Fibroblast of pulmonary artery (primary cell): ENCODE measurements at regions not wholly inside any gene's neighbourhood (a gene's known extent, or its start where the extent isn't known, plus 50 kb on each side); places are given as distances from the start of the nearest gene placed in this dataset.
"Not testable (repeated sequence)": the region's sequence is repeated elsewhere in the genome, so short reads cannot be mapped to it uniquely, and the experiment has no call there.

ENCODE experiments used
- DNase-seq: peaks from one replicate; pipeline ENCODE4 v3.0.0-alpha.2; 2010; ENCODE audit warnings: low read depth
- H3K4me3 ChIP-seq: replicated peaks from 2 replicates; pipeline ENCODE4 v1.5.1; 2011; ENCODE audit warnings: low read depth, mild to moderate bottlenecking, control low read depth, low read length, moderate library complexity
- CTCF ChIP-seq: IDR thresholded peaks from 2 replicates; pipeline ENCODE4 v1.5.1; 2011; ENCODE audit warnings: mild to moderate bottlenecking, control low read depth, low read length, inconsistent platforms; ENCODE audit errors: missing control alignments

DNA sequence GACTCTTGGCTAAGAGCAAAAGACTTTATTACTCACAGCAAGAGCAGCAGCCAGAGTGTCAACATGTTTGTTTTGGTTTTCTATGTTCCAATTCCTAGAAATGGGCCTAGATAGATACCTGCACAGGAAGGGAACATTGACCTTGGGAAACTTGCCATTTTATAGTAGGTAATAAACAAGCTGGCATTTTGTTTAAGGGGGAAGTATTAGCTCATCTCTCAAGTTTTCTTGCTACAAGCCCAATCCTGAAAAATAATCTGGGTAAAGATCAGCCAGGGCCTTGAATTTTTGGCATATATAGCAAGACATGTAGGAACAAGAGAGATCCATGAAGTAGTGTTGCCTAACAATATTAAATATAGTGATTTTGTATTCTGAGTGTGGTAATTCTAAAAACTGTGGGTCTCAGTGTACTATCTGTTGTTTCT is 51.4 kb upstream of the RGL1 start:
- H3K4me3 ChIP-seq: no peak overlapping the region
- no peak for TF ChIP-seq CTCF
- DNase-seq: peak; percentile 35

DNA sequence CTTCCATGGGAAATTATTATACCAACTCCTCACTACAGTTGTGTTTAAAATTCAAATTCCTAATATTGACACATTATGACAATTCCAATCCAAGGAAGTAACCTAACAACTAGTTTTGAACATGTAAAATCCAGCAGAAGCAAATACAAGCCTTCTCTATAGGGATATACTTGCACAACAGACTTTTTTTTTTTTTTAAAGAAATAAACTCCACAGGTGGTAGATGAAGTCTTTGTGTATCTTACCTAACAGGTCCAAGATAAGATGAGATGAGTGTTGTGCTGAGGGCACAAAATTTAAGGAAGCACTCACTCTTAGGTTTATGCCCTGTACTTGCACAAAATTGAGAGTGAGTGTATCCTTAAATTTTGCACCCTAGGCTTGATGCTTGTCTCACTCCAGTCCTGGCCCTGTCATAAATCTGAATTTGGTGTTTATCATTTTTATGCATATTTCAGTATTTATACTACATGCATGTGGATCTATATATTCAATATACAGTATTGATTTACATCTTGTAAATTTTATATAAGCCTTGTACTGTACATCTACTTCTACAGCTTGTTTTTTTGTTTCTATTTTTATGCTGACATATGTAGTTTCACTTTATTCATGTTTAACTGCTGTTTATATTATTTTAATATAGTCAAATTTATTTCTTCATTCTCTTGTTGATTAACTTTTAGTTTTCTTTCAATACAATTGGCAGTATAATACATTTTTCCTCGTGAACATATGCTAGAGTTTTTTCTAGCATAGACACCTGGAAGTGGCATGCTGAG is 60.6 kb upstream of the RGL1 start:
- no peak overlapping the region for H3K4me3 ChIP-seq
- no peak for TF ChIP-seq CTCF
- DNase-seq: no peak

GRCh38 chr1:183742355-183742754 is 62.6 kb upstream of the RGL1 start:
- no peak overlapping the region for H3K4me3 ChIP-seq
- DNase-seq: no peak
- TF ChIP-seq CTCF: no peak

- no peak for DNase-seq
- TF ChIP-seq CTCF: no peak
- no peak overlapping the region for H3K4me3 ChIP-seq
Measured at GRCh38 chr1:183739741-183740271, 65.1 kb upstream of the RGL1 start.

DNA sequence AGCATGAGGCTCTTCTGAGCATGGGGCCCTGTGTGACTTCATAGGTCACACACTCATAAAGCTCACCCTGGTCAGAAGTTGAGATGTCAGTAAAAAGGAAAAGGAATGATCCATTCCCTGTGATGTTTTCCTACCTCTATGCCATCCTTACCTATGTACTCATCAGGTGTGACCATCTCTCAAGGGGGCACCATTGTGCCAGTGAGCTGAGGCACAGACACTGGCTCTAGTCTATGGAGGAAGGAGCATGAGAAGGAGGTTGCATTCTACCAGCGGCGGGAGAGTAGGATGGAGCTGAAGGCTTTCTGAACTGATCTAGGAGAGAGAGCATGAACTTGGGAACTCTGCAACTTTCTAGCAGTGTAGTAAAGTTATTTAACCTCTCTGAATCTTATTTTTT is 65.8 kb upstream of the RGL1 start:
- DNase-seq: no peak
- no peak overlapping the region for H3K4me3 ChIP-seq
- TF ChIP-seq CTCF: no peak

- not testable (repeated sequence) for DNase-seq, H3K4me3 ChIP-seq
Measured at GRCh38 chr1:183737916-183738315, 67.0 kb upstream of the RGL1 start.

- DNase-seq: no peak
- no peak for TF ChIP-seq CTCF
- H3K4me3 ChIP-seq: no peak overlapping the region
Measured at GRCh38 chr1:183736343-183736742, 68.6 kb upstream of the RGL1 start.
